Thymus (tissue), 11 donors: ENCODE measurements at regions not wholly inside any gene's neighbourhood (a gene's known extent, or its start where the extent isn't known, plus 50 kb on each side); places are given as distances from the start of the nearest gene placed in this dataset.

Experiments used
- DNase-seq, 9 donors: peaks; one replicate each; pipeline ENCODE4 v3.0.0-alpha.2; 2013; ENCODE audit warnings: low spot score in 9 of 9, low read depth in 6 of 9, missing footprints in 1 of 9
- H3K27ac ChIP-seq, 2 donors: one replicate each; pipeline ENCODE4 v1.5.1; 2013; ENCODE audit warnings: control low read depth in 1 of 2, low read depth in 1 of 2, low read length in 1 of 2, mild to moderate bottlenecking in 1 of 2, moderate library complexity in 1 of 2
- H3K27me3 ChIP-seq, 2 donors: one replicate each; pipeline ENCODE4 v1.5.1; 2013; ENCODE audit warnings: low read length in 1 of 2; ENCODE audit not compliant: control insufficient read depth in 2 of 2, insufficient read depth in 1 of 2
- H3K36me3 ChIP-seq, 2 donors: one replicate each; pipeline ENCODE4 v1.5.1; 2013; ENCODE audit warnings: low read length in 1 of 2, mild to moderate bottlenecking in 1 of 2, moderate library complexity in 1 of 2; ENCODE audit not compliant: control insufficient read depth in 2 of 2, insufficient read depth in 2 of 2
- H3K4me1 ChIP-seq, 2 donors: one replicate each; pipeline ENCODE4 v1.5.1; 2013; ENCODE audit warnings: low read length in 2 of 2; ENCODE audit not compliant: control insufficient read depth in 2 of 2, insufficient read depth in 2 of 2
- H3K4me3 ChIP-seq, 2 donors: one replicate each; pipeline ENCODE4 v1.5.1; 2013; ENCODE audit warnings: low read length in 2 of 2, control low read depth in 1 of 2, mild to moderate bottlenecking in 1 of 2
- H3K9me3 ChIP-seq, 2 donors: one replicate each; pipeline ENCODE4 v1.5.1; 2013; ENCODE audit warnings: low read length in 1 of 2, mild to moderate bottlenecking in 1 of 2; ENCODE audit not compliant: control insufficient read depth in 2 of 2, insufficient read depth in 1 of 2
- WGBS: extraction: QIAGEN DNeasy Blood & Tissue Kit; methylation state at CpG from one replicate; pipeline ENCODE4 v1.1.7; 2013; 5-methylcytosine and 5-hydroxymethylcytosine counted together
- donor health status: healthy.

GRCh38 chr2:83016343-83017110 is 1442.6 kb downstream of the SUCLG1 start:
- Histone ChIP-seq H3K27me3 (no peaks in the 10 kb centered on the region), H3K9me3 (peaks cover 0 to 6% of the 10 kb centered on the region in 2 donors), H3K36me3 (no peaks in the 10 kb centered on the region), H3K4me1 (no peaks in the 10 kb centered on the region), H3K27ac (no peak overlapping the region), H3K4me3 (no peak overlapping the region)
- WGBS = 86% methylated on average over 8 of the region's 8 CpGs
- no peak for DNase-seq

DNA sequence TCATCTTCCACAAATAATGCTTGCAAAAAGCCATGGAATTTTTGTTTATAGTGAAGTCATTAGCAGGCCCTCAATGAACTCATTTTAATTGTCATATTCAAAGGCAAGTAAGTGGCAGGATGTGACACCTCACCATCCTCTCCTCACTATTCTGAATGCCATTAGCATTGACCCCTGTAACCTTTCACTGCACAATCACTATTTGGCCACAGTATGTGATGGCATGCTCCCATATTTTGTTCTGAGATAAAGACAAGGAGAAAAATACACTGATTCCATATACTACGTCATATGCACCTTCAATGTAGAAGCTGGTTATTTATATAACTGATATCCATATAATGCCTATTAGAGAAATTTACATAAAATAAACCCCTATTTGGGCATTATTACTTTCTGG is 1443.2 kb downstream of the SUCLG1 start:
- WGBS = 95% methylated on average over 1 of the region's 1 CpG
- Histone ChIP-seq H3K27me3 (no peaks in the 10 kb centered on the region), H3K4me1 (no peaks in the 10 kb centered on the region), H3K9me3 (peaks cover 0 to 6% of the 10 kb centered on the region in 2 donors), H3K27ac (no peak overlapping the region), H3K36me3 (no peaks in the 10 kb centered on the region), H3K4me3 (no peak overlapping the region)
- DNase-seq = no peak

- no peak overlapping the region for H3K27ac ChIP-seq
- no peak overlapping the region for H3K4me3 ChIP-seq
- no peaks in the 10 kb centered on the region for H3K27me3 ChIP-seq
- 80% methylated on average over 2 of the region's 2 CpGs for WGBS
- H3K36me3 ChIP-seq = no peaks in the 10 kb centered on the region
- no peak for DNase-seq
- no peaks in the 10 kb centered on the region for H3K4me1 ChIP-seq
- peaks cover 0 to 6% of the 10 kb centered on the region in 2 donors for H3K9me3 ChIP-seq
Observed at GRCh38 chr2:83015035-83015715, 1443.9 kb downstream of the SUCLG1 start.

- Histone ChIP-seq H3K27ac (no peak overlapping the region), H3K36me3 (no peaks in the 10 kb centered on the region), H3K9me3 (peaks cover 0 to 6% of the 10 kb centered on the region in 2 donors), H3K4me1 (no peaks in the 10 kb centered on the region), H3K27me3 (no peaks in the 10 kb centered on the region), H3K4me3 (no peak overlapping the region)
- WGBS = 76% methylated on average over 2 of the region's 2 CpGs
- no peak for DNase-seq
Observed at GRCh38 chr2:83014462-83014861, 1444.6 kb downstream of the SUCLG1 start.

DNA sequence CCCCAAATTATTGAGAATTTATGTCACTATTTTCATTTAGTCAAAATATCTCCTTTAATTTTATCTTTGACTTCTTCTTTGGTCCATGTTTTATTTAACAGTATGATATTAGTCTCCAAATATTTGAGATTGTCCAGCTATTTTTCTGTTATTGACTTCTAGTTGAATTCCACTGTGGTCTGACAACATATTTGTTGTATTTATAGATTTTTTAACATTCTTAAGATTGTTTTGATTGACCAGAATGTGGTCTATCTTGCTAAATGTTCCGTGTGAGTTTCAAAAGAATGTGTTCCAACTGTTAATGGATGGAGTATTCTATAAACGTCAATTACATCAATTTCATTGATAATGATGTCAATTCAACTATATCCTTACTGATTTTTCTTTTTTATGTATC is 1452.1 kb downstream of the SUCLG1 start:
- Histone ChIP-seq H3K9me3 (peaks cover 0 to 4% of the 10 kb centered on the region in 2 donors), H3K4me3 (no peak overlapping the region), H3K36me3 (no peaks in the 10 kb centered on the region), H3K4me1 (no peaks in the 10 kb centered on the region), H3K27ac (no peak overlapping the region), H3K27me3 (no peaks in the 10 kb centered on the region)
- WGBS = 95% methylated on average over 2 of the region's 2 CpGs
- no peak for DNase-seq

GRCh38 chr2:83003555-83003954 is 1455.5 kb downstream of the SUCLG1 start:
- H3K36me3 ChIP-seq = no peaks in the 10 kb centered on the region
- no peak for DNase-seq
- H3K4me1 ChIP-seq = no peaks in the 10 kb centered on the region
- 97% methylated on average over 2 of the region's 2 CpGs for WGBS
- H3K27me3 ChIP-seq = no peaks in the 10 kb centered on the region
- peaks cover 0 to 4% of the 10 kb centered on the region in 2 donors for H3K9me3 ChIP-seq
- no peak overlapping the region for H3K4me3 ChIP-seq
- no peak overlapping the region for H3K27ac ChIP-seq

DNA sequence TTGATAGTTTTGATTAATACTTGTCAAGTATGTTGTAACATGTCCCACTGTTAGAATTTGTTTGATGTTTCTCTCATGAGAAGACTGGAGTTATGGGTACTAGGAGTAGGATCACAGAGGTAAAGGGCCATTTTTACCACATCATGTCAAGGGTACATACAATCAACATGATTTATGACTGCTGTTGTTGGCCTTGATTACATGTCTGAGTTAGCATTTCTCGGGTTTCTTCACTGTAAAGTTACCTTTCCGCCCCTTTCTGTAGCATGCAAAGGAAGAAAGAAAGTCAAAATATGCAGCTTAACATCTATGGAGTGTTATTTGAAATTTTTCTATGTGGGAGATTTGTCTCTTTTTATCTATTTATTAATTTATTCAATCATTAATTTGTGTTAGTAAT is 1456.4 kb downstream of the SUCLG1 start:
- H3K4me1 ChIP-seq = no peaks in the 10 kb centered on the region
- DNase-seq = no peak
- H3K9me3 ChIP-seq = peaks cover 0 to under 1% of the 10 kb centered on the region in 2 donors
- no peak overlapping the region for H3K4me3 ChIP-seq
- H3K27me3 ChIP-seq = no peaks in the 10 kb centered on the region
- 88% methylated on average over 2 of the region's 2 CpGs for WGBS
- no peaks in the 10 kb centered on the region for H3K36me3 ChIP-seq
- H3K27ac ChIP-seq = no peak overlapping the region

DNA sequence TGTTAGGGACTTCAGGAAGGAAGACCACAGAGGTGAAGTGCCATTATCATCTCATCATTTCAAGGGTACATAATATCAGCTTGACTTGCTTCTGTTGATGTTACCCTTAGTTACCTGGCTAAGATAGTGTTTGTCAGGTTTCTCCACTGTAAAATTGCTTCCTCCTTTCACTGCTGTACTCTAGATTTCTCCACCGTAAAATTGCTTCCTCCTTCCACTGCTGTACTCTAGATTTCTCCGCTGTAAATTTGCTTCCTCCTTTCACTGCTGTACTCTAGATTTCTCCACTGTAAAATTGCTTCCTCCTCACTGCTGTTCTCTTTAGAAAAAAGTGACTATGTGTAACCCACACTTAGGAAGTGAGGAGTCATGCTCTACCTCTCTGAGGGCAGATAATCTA is 1460.3 kb downstream of the SUCLG1 start:
- no peak overlapping the region for H3K27ac ChIP-seq
- H3K4me1 ChIP-seq = no peaks in the 10 kb centered on the region
- no peak overlapping the region for H3K4me3 ChIP-seq
- DNase-seq = no peak
- H3K36me3 ChIP-seq = no peaks in the 10 kb centered on the region
- 6% methylated on average over 2 of the region's 2 CpGs for WGBS
- H3K9me3 ChIP-seq = no peaks in the 10 kb centered on the region
- no peaks in the 10 kb centered on the region for H3K27me3 ChIP-seq

DNA sequence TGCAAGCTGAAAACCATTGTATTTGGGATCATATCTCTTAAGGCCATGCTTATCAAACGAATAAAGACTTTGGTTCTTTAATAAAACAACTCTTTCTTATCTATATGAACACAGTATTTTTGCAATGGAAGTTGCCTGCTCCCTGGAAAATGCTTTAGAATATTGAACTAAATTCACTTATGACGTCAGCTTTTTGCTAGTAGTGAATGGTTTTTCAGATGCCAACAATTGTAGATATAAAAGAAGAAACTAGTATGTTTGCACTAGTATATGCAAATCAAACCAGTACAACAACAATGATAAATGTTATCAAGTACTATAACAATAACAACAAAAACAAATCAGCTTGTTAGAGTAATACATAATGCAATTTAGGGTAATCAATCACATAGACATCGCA is 1462.9 kb downstream of the SUCLG1 start:
- Histone ChIP-seq H3K27me3 (no peaks in the 10 kb centered on the region), H3K4me3 (no peak overlapping the region), H3K9me3 (no peaks in the 10 kb centered on the region), H3K4me1 (no peaks in the 10 kb centered on the region), H3K27ac (no peak overlapping the region), H3K36me3 (no peaks in the 10 kb centered on the region)
- DNase-seq = no peak
- 71% methylated on average over 3 of the region's 3 CpGs for WGBS
